Esophagus (tissue), 2 donors: ENCODE measurements at regions not wholly inside any gene's neighbourhood (a gene's known extent, or its start where the extent isn't known, plus 50 kb on each side); places are given as distances from the start of the nearest gene placed in this dataset.

ENCODE experiments used
- H3K27ac ChIP-seq, 2 donors: one replicate each; pipeline ENCODE4 v1.5.1; 2013; ENCODE audit warnings: low read depth in 2 of 2, mild to moderate bottlenecking in 2 of 2, inconsistent platforms in 1 of 2, low read length in 1 of 2, moderate library complexity in 1 of 2
- H3K27me3 ChIP-seq, 2 donors: one replicate each; pipeline ENCODE4 v1.6.1; 2013; ENCODE audit warnings: low read length in 2 of 2, control low read depth in 1 of 2, mild to moderate bottlenecking in 1 of 2; ENCODE audit not compliant: insufficient read depth in 2 of 2, control insufficient read depth in 1 of 2
- H3K36me3 ChIP-seq, 2 donors: one replicate each; pipeline ENCODE4 v1.6.1; 2013; ENCODE audit warnings: low read length in 1 of 2; ENCODE audit not compliant: control insufficient read depth in 2 of 2, insufficient read depth in 2 of 2
- H3K4me1 ChIP-seq, 2 donors: one replicate each; pipeline ENCODE4 v1.6.1; 2013; ENCODE audit warnings: low read length in 1 of 2; ENCODE audit not compliant: control insufficient read depth in 2 of 2, insufficient read depth in 2 of 2
- H3K4me3 ChIP-seq, 2 donors: one replicate each; pipeline ENCODE4 v1.5.1; 2013; ENCODE audit warnings: low read length in 2 of 2, mild to moderate bottlenecking in 2 of 2, low read depth in 1 of 2, moderate library complexity in 1 of 2
- H3K9me3 ChIP-seq, 2 donors: one replicate each; pipeline ENCODE4 v1.6.1; 2013; ENCODE audit warnings: mild to moderate bottlenecking in 2 of 2, low read depth in 1 of 2, low read length in 1 of 2, moderate library complexity in 1 of 2; ENCODE audit not compliant: control insufficient read depth in 2 of 2, insufficient read depth in 1 of 2
- WGBS, 2 donors: extraction: QIAGEN DNeasy Blood & Tissue Kit; methylation state at CpG; one replicate each; pipeline ENCODE4 v1.1.7; 2013; 5-methylcytosine and 5-hydroxymethylcytosine counted together
- donor health status: healthy with polysubstance abuse.
- donor health status: Bipolar disorder and iron deficiency.

DNA sequence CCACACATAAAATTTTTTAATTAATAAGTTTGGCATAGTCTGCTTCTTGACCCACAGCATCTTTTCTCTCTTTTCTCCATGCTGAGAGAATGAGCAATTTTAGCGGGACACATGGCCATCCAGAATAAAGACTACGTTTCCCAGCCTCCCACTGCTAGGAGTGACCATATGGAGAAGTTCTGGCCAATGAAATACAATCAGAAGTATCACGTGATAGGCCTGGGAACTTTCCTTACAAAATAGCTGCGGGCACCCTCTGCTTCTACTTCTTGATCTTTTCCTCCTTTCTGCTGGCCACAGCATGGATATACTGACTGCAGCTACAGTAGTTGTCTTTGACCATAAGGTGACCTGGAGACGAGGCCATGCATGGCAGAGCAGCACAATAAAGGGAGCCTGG, 348.0 kb downstream of the BCOR start:
- Histone ChIP-seq H3K4me1 (no peaks in the 10 kb centered on the region), H3K27ac (no peak overlapping the region), H3K27me3 (no peaks in the 10 kb centered on the region), H3K36me3 (no peaks in the 10 kb centered on the region), H3K9me3 (no peaks in the 10 kb centered on the region), H3K4me3 (no peak overlapping the region)
- 69 to 84% methylated on average over 5 of the region's 5 CpGs for WGBS, 2 donors

DNA sequence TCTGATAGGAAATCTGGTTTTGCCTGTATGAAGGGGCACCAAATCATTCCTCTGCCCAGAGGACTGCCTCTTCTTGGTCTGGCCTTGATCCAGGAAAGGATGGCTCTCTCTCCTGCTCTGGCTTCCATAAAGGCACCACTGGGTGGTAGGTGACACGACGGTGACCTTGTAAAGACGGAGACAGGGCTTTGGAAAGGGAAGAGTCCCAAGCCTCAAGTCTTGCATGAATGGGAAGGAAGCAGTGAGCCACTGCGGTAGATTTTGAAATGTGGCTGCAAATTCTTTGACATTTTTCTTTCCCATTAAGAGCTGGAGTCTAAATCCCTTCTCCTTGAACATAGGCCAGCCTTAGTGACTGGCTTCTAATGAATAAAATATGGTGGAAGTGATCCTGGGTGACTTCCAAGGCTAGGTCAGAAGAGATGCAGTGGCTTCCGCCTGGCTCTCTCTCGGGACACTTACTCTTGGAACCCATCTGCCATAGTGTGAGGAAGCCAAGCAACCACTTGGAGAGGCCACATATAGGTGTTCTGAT, 347.4 kb downstream of the BCOR start:
- 77 to 84% methylated on average over 6 of the region's 6 CpGs for WGBS, 2 donors
- Histone ChIP-seq H3K27me3 (no peaks in the 10 kb centered on the region), H3K9me3 (no peaks in the 10 kb centered on the region), H3K4me3 (no peak overlapping the region), H3K4me1 (peaks cover 0 to 3% of the 10 kb centered on the region in 2 donors), H3K27ac (no peak overlapping the region), H3K36me3 (no peaks in the 10 kb centered on the region)

DNA sequence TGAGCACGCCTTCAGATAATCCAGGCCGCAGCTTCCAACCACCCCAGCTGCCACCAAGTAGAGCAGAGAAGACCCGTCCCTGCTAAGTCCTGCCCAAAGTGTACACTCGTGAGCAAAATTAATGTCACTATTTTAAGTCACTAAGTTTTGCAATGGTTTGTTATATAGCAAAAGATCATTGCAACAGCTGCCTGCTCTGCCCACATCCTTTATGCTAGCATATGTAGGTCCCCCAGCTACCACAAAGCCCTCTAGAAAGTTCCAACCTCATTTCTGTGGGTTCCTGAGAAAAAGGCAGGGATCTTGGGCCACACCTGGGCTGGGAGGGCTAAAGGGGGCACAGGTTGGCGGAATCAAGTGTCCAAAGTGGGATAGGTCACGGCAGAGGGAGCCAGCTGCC, 346.9 kb downstream of the BCOR start:
- Histone ChIP-seq H3K36me3 (no peaks in the 10 kb centered on the region), H3K4me3 (no peak overlapping the region), H3K27ac (no peak overlapping the region), H3K9me3 (no peaks in the 10 kb centered on the region), H3K27me3 (no peaks in the 10 kb centered on the region), H3K4me1 (peaks cover 0 to 6% of the 10 kb centered on the region in 2 donors)
- 74 to 80% methylated on average over 6 of the region's 6 CpGs for WGBS, 2 donors

DNA sequence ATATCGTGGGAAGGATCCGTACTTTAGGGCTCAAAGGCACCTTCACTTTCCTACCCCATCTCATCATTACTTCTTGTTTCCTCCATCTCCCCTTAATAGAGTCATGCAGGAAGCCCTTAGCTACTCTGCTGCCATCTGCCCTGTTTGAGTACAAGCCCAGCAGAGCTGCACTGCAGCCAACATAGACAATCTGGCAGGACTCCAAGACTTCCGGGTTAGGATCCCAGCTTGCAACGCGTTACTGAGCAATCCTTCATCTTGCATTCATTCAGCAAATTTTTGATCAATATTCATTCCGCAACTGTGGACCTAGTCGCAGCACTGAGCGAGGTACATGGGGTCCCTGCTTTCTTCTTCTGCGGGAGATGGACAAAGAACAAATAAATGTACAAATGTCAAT, 344.9 kb downstream of the BCOR start:
- no peaks in the 10 kb centered on the region for H3K9me3 ChIP-seq
- no peaks in the 10 kb centered on the region for H3K36me3 ChIP-seq
- H3K4me3 ChIP-seq: no peak overlapping the region
- H3K4me1 ChIP-seq: peaks cover 0 to 6% of the 10 kb centered on the region in 2 donors
- no peaks in the 10 kb centered on the region for H3K27me3 ChIP-seq
- WGBS, 2 donors: 60 to 78% methylated on average over 9 of the region's 9 CpGs
- no peak overlapping the region for H3K27ac ChIP-seq

DNA sequence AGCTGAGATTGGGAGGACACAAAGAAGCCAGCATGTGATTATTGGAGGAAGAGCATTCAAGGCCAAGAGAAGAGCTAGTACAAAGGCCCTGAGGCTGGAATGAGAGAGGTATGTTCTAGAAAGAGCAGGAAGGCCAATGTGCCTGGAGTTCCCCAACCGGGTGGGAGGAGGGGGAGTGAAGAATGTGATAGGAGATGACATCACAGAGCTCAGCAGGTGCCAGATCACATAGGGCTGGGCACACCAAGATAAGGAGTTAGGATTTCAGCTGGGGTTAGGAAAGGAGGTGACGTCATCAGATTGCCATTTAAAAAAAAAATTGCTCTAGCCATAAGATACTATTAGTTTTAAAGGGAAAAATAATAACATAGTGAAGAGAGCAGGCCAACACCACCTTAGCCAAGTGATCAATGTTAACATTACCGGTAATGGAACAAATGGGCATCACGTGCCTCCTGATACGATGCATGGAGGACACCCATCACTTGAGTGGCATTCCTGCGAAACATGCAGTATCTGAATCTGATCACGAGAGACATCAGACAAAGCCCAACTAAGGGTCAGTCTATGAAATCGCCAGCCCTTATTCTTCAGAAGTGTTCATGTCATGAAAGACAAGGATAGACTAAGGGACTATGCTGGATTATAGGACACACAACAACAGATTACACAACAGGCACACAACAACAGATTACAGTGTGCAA, 344.3 kb downstream of the BCOR start:
- Histone ChIP-seq H3K36me3 (no peaks in the 10 kb centered on the region), H3K4me1 (peaks cover 0 to 6% of the 10 kb centered on the region in 2 donors), H3K27me3 (no peaks in the 10 kb centered on the region), H3K9me3 (no peaks in the 10 kb centered on the region), H3K4me3 (no peak overlapping the region), H3K27ac (no peak overlapping the region)
- 78 to 87% methylated on average over 8 of the region's 8 CpGs for WGBS, 2 donors

DNA sequence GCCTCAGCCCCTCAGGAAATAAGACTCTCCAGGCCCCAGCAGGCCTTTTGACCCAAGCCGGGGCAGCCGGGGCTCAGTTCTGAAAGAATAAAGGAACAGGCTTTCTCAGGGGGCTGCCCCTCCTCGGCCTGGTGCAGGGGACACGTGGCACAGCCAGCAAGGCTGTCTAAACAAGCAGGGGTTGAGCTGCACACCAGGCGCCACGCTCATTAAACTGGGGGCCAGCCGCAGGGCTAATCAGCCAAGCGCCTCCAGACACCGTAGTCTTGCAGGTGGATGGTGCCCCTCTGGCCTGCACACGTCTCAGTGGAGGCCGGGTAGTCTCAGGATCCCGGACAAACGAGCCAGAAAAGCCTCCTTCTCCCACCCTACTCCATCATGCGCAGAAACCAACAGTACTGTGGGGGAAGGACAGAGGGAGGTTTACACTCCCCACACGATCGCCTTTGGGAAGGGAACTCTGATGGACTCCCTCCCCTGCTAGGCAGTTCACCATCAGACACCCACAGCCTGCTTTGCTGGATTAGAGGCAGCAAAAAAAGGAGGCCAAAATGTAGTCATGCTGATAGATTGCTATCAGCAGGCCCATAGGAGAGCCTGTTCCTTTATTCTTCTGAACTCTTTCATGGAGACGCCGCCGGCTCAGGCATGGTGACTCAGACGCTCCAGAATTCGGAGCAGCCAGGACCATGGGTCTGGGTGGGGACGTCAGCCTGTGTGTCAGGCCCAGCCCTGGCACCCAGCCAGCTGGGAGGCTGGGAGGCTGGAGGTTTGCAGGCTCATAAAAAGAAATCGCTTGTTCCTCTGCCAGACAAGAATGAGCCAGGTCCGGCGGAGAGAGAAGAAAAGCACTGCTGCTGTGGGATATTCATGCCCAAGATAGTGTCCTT, 342.4 kb downstream of the BCOR start:
- H3K9me3 ChIP-seq: no peaks in the 10 kb centered on the region
- H3K4me1 ChIP-seq: peaks cover 0 to 10% of the 10 kb centered on the region in 2 donors
- WGBS, 2 donors: 49 to 63% methylated on average over 25 of the region's 25 CpGs
- no peaks in the 10 kb centered on the region for H3K36me3 ChIP-seq
- peak overlapping the region; percentile 38 to 63 for H3K27ac ChIP-seq
- no peak overlapping the region for H3K4me3 ChIP-seq
- H3K27me3 ChIP-seq: no peaks in the 10 kb centered on the region

DNA sequence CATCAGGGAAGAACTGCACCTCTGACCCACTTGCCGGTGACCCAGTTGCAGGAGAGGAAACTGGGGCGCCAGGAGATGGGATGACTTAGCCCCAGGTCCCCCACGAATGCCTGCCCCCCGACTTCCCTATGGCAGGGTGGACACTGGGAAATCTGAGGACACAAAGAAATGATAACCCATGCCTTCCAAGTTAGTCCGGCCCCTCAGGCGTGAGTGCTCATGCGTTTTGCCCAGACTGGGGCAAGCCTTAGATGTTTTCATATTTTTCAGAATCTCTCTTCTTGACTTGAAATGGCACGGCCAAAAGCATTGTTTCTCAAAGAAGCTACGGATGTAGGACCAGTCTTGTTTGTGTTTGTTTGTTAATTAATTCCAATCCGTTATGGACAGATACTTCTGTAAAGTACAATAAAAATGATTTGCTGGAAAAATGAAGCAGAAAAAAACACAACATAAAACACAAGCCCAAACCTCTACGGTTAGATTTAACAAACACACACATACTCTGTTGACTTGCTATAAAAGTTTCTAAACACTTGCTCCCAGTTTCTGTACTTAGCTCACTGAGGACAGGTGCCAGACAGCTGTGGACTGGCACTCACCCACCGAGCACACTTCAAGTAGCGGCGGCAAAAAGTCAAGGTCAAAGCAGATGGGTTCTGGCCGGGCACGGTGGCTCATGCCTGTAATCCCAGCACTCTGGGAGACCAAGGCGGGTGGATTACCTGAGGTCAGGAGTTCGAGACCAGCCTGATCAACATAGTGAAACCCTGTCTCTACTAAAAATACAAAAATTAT, 341.5 kb downstream of the BCOR start:
- H3K27me3 ChIP-seq: no peaks in the 10 kb centered on the region
- H3K4me1 ChIP-seq: peaks cover 0 to 10% of the 10 kb centered on the region in 2 donors
- no peaks in the 10 kb centered on the region for H3K9me3 ChIP-seq
- H3K27ac ChIP-seq: peak overlapping the region; percentile 11 to 38
- WGBS, 2 donors: 54 to 67% methylated on average over 18 of the region's 18 CpGs
- no peak overlapping the region for H3K4me3 ChIP-seq
- no peaks in the 10 kb centered on the region for H3K36me3 ChIP-seq

DNA sequence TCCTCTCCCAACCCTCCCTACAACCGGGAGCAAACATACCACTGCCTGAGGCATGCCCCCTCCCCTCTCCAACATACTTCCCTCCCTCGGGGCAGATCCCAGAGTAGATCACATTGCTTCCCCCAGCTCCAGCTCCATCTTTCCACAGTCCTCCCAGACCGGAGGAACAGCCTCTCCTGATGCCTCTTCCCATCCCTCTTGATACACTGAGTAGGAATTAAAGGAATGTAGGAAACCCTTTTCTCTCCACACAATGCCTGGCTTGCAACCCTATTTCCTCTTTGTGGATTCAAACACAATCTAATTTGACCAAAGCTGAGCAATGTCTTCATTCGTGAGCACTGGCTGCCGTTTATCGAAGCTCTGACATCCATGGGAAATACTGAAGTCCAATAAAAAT, 339.8 kb downstream of the BCOR start:
- H3K36me3 ChIP-seq: no peaks in the 10 kb centered on the region
- H3K9me3 ChIP-seq: no peaks in the 10 kb centered on the region
- no peak overlapping the region for H3K27ac ChIP-seq
- no peaks in the 10 kb centered on the region for H3K27me3 ChIP-seq
- no peak overlapping the region for H3K4me3 ChIP-seq
- WGBS, 2 donors: 65 to 73% methylated on average over 6 of the region's 6 CpGs
- peaks cover 0 to 10% of the 10 kb centered on the region in 2 donors for H3K4me1 ChIP-seq

DNA sequence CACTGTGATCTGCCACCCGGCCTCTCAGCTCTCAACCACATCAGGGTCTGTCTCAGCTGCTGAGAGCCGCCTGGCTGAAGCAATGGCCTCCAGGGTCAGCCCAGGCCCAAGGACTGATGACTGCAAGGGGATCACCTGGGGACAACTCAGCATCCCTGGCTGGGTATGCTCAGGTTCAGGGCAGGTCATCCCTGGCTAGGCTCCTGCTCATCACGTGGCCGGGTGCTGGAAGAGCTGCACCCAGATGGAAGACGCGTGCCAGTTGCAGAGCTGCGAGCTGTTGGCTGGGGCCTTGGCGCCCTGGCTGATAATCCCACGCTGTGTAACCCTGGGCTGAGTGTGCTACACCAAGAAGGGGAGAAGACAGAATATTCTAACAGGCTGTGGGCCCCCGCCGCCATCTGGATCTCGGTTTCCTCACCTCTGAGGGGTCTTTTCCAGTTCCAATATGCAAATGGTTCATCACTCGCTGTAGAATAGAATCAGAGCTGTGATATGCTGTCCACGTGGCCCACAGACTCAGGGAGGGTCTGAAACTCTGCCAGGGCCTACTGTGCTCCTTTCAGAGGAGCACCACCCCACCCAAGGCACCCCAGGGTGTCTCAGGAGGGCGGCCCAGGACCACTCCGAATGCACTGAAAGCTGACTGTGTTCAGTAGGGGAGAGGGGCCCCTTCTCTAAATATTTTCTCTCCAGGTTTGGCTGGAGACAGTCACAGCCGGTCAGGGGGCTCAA, 338.8 kb downstream of the BCOR start:
- H3K36me3 ChIP-seq: no peaks in the 10 kb centered on the region
- no peak overlapping the region for H3K27ac ChIP-seq
- no peak overlapping the region for H3K4me3 ChIP-seq
- H3K27me3 ChIP-seq: no peaks in the 10 kb centered on the region
- no peaks in the 10 kb centered on the region for H3K9me3 ChIP-seq
- H3K4me1 ChIP-seq: peaks cover 0 to 10% of the 10 kb centered on the region in 2 donors
- WGBS, 2 donors: 67 to 74% methylated on average over 17 of the region's 17 CpGs
